H1 (cell line): ENCODE measurements at regions not wholly inside any gene's neighbourhood (a gene's known extent, or its start where the extent isn't known, plus 50 kb on each side); places are given as distances from the start of the nearest gene placed in this dataset.

Experiments
- CHD2 ChIP-seq: IDR thresholded peaks from 2 replicates; pipeline ENCODE4 v1.6.1; 2012; ENCODE audit warnings: low read length, improper control_type of control experiment
- CTCF ChIP-seq, 3 experiments: IDR thresholded peaks; 1 replicate in 2 of 3; 2 replicates in 1 of 3; pipeline versions ENCODE4 v1.5.1 to v1.6.1; 2011; ENCODE audit warnings: low read length in 3 of 3, mild to moderate bottlenecking in 3 of 3, inconsistent platforms in 2 of 3, low read depth in 1 of 3, moderate library complexity in 1 of 3; ENCODE audit not compliant: insufficient read depth in 1 of 3; ENCODE audit errors: control extremely low read depth in 1 of 3
- EP300 ChIP-seq, 2 experiments: IDR thresholded peaks; 1 replicate in 1 of 2; 2 replicates in 1 of 2; pipeline ENCODE4 v1.6.1; 2011 to 2012; ENCODE audit warnings: low read depth in 2 of 2, low read length in 2 of 2, mild to moderate bottlenecking in 2 of 2, borderline replicate concordance in 1 of 2, inconsistent platforms in 1 of 2, moderate library complexity in 1 of 2
- EZH2 ChIP-seq: fragments of 200-600 bp; sonication (generic); IDR thresholded peaks from 2 replicates; pipeline ENCODE4 v1.7.1; 2012; ENCODE audit warnings: low read depth, mild to moderate bottlenecking, moderate library complexity, low read length, inconsistent platforms; ENCODE audit not compliant: severe bottlenecking
- GABPA ChIP-seq: IDR thresholded peaks from 2 replicates; pipeline ENCODE4 v1.6.1; 2011; ENCODE audit warnings: mild to moderate bottlenecking, low read length, moderate library complexity, borderline replicate concordance; ENCODE audit not compliant: insufficient read depth
- NANOG ChIP-seq: IDR thresholded peaks from 2 replicates; pipeline ENCODE4 v1.6.1; 2011; ENCODE audit warnings: low read length, low read depth, mild to moderate bottlenecking, inconsistent platforms; ENCODE audit not compliant: insufficient read depth, poor library complexity, severe bottlenecking
- NRF1 ChIP-seq: IDR thresholded peaks from 2 replicates; pipeline ENCODE4 v1.6.1; 2011; ENCODE audit warnings: mild to moderate bottlenecking, low read depth, low read length, improper control_type of control experiment
- POLR2AphosphoS5 ChIP-seq: IDR thresholded peaks from 2 replicates; pipeline ENCODE4 v1.6.1; 2011; ENCODE audit warnings: low read depth, low read length
- SP1 ChIP-seq: IDR thresholded peaks from 2 replicates; pipeline ENCODE4 v1.6.1; 2011; ENCODE audit warnings: low read depth, low read length
- ZNF274 ChIP-seq: IDR thresholded peaks from 2 replicates; pipeline ENCODE4 v1.7.0; 2012; ENCODE audit warnings: low read length, borderline replicate concordance; ENCODE audit errors: extremely low read depth

GRCh38 chr1:29811247-29811646, 574.9 kb downstream of the PTPRU start:
- TF ChIP-seq ZNF274 (no peak), EP300 (IDR thresholded peaks at IDR 0.05; ENCODE audit: borderline replicate concordance in 1 of 2, low read depth in 2 of 2, low read length in 2 of 2) (no peak), NRF1 (no peak), GABPA (no peak), CTCF (IDR thresholded peaks at IDR 0.05; ENCODE audit: control extremely low read depth in 1 of 3, insufficient read depth in 1 of 3, low read depth in 1 of 3, low read length in 3 of 3) (no peak), POLR2AphosphoS5 (no peak), CHD2 (no peak), EZH2 (no peak), NANOG (no peak), SP1 (no peak)
